ENCODE measurements at regions not wholly inside any gene's neighbourhood (a gene's known extent, or its start where the extent isn't known, plus 50 kb on each side); places are given as distances from the start of the nearest gene placed in this dataset.
"Not testable (repeated sequence)": the region's sequence is repeated elsewhere in the genome, so short reads cannot be mapped to it uniquely, and the experiment has no call there.

GRCh38 chrX:143455046-143455445 lies 62.2 kb downstream of the SPANXN3 start:
- no peak for DNase-seq

- DNase-seq, result no peak
Observed at GRCh38 chrX:143437439-143437838, 79.8 kb downstream of the SPANXN3 start.

- DNase-seq, result peak; percentile 7
Observed at GRCh38 chrX:143435916-143436315, 81.4 kb downstream of the SPANXN3 start.

- no peak for DNase-seq
Observed at GRCh38 chrX:143429811-143430210, 87.5 kb downstream of the SPANXN3 start.

GRCh38 chrX:143429131-143429530 lies 88.1 kb downstream of the SPANXN3 start:
- DNase-seq, result no peak

GRCh38 chrX:143401160-143401559 lies 116.1 kb downstream of the SPANXN3 start:
- DNase-seq, result no peak

- no peak for DNase-seq
Observed at GRCh38 chrX:143378851-143379250, 138.4 kb downstream of the SPANXN3 start.

- DNase-seq, result no peak
Observed at GRCh38 chrX:143363419-143363818, 153.9 kb downstream of the SPANXN3 start.

- DNase-seq, result no peak
Observed at GRCh38 chrX:143340190-143340589, 177.1 kb downstream of the SPANXN3 start.

GRCh38 chrX:143336261-143336660 lies 181.0 kb downstream of the SPANXN3 start:
- DNase-seq, result no peak

- no peak for DNase-seq
Observed at GRCh38 chrX:143319526-143319925, 197.7 kb downstream of the SPANXN3 start.

GRCh38 chrX:143318857-143319256 lies 198.4 kb downstream of the SPANXN3 start:
- not testable (repeated sequence) for DNase-seq

- DNase-seq, result peak; percentile 54
Observed at GRCh38 chrX:143306991-143307937, 210.0 kb downstream of the SPANXN3 start.

GRCh38 chrX:143304518-143304917 lies 212.8 kb downstream of the SPANXN3 start:
- no peak for DNase-seq

GRCh38 chrX:143304025-143304424 lies 213.2 kb downstream of the SPANXN3 start:
- no peak for DNase-seq

- DNase-seq, result no peak
Observed at GRCh38 chrX:143298663-143299241, 218.5 kb downstream of the SPANXN3 start.

- DNase-seq, result peak; percentile 16
Observed at GRCh38 chrX:143296521-143296920, 220.8 kb downstream of the SPANXN3 start.

GRCh38 chrX:143287236-143287635 lies 230.0 kb downstream of the SPANXN3 start:
- no peak for DNase-seq

GRCh38 chrX:143270317-143270716 lies 244.6 kb downstream of the SPANXN4 start:
- no peak for DNase-seq

GRCh38 chrX:143244593-143244992 lies 218.9 kb downstream of the SPANXN4 start:
- DNase-seq, result not testable (repeated sequence)

GRCh38 chrX:143240658-143241057 lies 214.9 kb downstream of the SPANXN4 start:
- DNase-seq, result no peak

GRCh38 chrX:143231492-143231891 lies 205.8 kb downstream of the SPANXN4 start:
- DNase-seq, result no peak

- DNase-seq, result not testable (repeated sequence)
Observed at GRCh38 chrX:143228600-143228999, 202.9 kb downstream of the SPANXN4 start.

GRCh38 chrX:143206966-143207365 lies 181.2 kb downstream of the SPANXN4 start:
- DNase-seq, result no peak

All from COR-L47 (cell line).